Thoracic aorta (tissue), 2 donors: ENCODE measurements at regions not wholly inside any gene's neighbourhood (a gene's known extent, or its start where the extent isn't known, plus 50 kb on each side); places are given as distances from the start of the nearest gene placed in this dataset.

ENCODE experiments used
- ATAC-seq: fragments of 150-250 bp; one replicate; pipeline ENCODE4 v1.8.0; 2017; ENCODE audit warnings: low read depth; ENCODE audit not compliant: insufficient number of reproducible peaks, low FRiP score
- DNase-seq: peaks from one replicate; pipeline ENCODE4 v3.0.0-alpha.2; 2020; ENCODE audit warnings: low spot score
- H3K27ac ChIP-seq, 2 donors: fragments of 200-600 bp; sonication (generic); 1 replicate in 1 of 2; 2 replicates in 1 of 2; pipeline ENCODE4 v1.5.1; 2016; ENCODE audit warnings: mild to moderate bottlenecking in 2 of 2, moderate library complexity in 2 of 2
- H3K27me3 ChIP-seq: fragments of 200-600 bp; sonication (generic); replicated peaks from 2 replicates; pipeline ENCODE4 v1.6.0; 2016; ENCODE audit warnings: mild to moderate bottlenecking; ENCODE audit not compliant: insufficient read depth
- H3K36me3 ChIP-seq: fragments of 200-600 bp; sonication (generic); one replicate; pipeline ENCODE4 v1.5.1; 2016
- H3K4me1 ChIP-seq, 2 donors: fragments of 200-600 bp; sonication (generic); 1 replicate in 1 of 2; 2 replicates in 1 of 2; pipeline versions ENCODE4 v1.5.1 to v1.6.0; 2016; ENCODE audit warnings: low read depth in 2 of 2, mild to moderate bottlenecking in 1 of 2; ENCODE audit not compliant: control insufficient read depth in 1 of 2
- H3K4me3 ChIP-seq: fragments of 200-600 bp; sonication (generic); 2 replicates; pipeline ENCODE4 v1.5.1; 2016; ENCODE audit warnings: mild to moderate bottlenecking
- H3K9me3 ChIP-seq: fragments of 200-600 bp; sonication (generic); 2 replicates; pipeline ENCODE4 v1.5.1; 2016
- TF ChIP-seq, protein P1 (sequence below): fragments of 200-600 bp; sonication (generic); IDR thresholded peaks from one replicate; pipeline ENCODE4 v1.5.1; 2019; ENCODE audit warnings: antibody characterized with exemption

DNA sequence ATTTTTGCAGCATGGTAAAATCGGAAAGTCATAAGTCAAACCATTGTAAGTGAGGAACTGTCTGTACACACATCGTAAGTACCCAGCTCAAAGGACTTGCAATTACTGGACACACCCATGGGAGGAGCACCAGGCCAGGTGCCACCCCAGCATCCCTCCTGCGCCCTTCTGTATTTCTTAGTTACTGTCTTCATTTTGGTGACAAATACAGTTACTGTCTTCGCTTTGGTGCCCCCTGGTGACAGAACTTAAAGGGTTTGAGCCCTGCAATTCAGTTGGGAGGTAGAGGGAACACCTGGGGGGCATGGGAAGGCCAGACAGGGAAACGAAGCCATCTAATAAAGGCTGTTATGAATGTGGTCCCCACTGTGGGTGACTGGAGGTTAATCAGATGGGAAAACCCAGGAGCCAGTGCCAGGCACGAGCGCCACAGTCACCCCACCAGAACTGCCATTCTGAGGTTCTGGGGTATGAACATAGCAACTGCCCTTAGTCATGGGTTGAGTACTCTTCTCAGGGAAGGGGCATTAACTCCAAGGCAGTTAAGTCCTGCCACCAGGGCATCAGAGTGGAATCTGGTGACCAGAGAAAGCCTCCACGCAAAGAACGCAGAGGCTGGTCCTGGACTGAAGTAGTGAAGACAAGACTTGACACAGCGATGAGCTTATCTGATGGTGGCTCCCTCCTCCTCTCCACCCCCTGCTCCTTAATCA, 612.9 kb downstream of the PTPRU start:
- TF ChIP-seq, protein P1, sequence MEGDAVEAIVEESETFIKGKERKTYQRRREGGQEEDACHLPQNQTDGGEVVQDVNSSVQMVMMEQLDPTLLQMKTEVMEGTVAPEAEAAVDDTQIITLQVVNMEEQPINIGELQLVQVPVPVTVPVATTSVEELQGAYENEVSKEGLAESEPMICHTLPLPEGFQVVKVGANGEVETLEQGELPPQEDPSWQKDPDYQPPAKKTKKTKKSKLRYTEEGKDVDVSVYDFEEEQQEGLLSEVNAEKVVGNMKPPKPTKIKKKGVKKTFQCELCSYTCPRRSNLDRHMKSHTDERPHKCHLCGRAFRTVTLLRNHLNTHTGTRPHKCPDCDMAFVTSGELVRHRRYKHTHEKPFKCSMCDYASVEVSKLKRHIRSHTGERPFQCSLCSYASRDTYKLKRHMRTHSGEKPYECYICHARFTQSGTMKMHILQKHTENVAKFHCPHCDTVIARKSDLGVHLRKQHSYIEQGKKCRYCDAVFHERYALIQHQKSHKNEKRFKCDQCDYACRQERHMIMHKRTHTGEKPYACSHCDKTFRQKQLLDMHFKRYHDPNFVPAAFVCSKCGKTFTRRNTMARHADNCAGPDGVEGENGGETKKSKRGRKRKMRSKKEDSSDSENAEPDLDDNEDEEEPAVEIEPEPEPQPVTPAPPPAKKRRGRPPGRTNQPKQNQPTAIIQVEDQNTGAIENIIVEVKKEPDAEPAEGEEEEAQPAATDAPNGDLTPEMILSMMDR: no peak
- H3K4me1 ChIP-seq: no peaks in the 10 kb centered on the region
- ATAC-seq (no peak), DNase-seq (no peak)
- H3K4me3 ChIP-seq: no peak overlapping the region
- H3K27me3 ChIP-seq: no peaks in the 10 kb centered on the region
- no peaks in the 10 kb centered on the region for H3K9me3 ChIP-seq
- no peak overlapping the region for H3K27ac ChIP-seq
- no peaks in the 10 kb centered on the region for H3K36me3 ChIP-seq

DNA sequence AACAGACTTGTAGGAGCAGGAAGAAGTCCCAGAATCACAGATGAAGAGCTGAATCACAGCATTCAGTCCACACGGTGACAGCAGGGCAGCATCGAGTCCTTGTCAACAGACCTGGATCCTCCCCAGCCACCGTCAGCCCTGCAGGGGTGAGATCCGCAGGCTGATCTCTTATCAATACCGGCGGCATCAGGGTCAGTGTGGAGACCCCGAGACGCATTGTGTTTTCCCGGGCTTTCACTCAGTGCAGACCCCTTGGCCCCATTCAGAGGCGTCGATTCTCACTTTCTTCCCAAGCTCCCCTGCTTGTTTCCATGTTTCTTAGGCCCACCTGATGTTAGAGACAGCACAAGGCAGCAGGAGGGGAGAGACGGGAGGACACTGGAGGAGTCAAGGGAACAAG, 609.6 kb downstream of the PTPRU start:
- Histone ChIP-seq H3K27ac (no peak overlapping the region), H3K4me3 (no peak overlapping the region), H3K27me3 (no peaks in the 10 kb centered on the region), H3K9me3 (peaks cover 7% of the 10 kb centered on the region), H3K36me3 (no peaks in the 10 kb centered on the region), H3K4me1 (no peaks in the 10 kb centered on the region)
- TF ChIP-seq, protein P1: no peak
- ATAC-seq: no peak
- no peak for DNase-seq

DNA sequence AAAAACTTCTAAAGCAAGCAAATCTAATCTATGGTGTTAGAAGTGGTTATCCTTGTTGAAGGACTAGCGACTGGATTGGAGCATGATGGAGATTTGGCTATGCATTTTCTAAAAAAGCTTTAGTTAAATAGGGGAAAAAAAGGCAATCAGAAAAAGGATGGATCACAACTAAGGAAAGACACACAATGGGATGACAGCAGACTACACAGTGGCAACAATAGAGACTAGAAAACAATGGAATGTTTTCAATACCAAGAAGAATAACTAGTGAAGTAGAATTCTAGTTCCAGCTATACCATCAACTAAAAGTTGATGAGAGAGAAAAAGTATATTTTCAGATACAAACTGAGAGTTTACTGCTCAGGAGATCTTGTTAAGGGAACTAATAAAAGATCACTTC, 605.8 kb downstream of the PTPRU start:
- ATAC-seq (no peak), DNase-seq (no peak)
- Histone ChIP-seq H3K9me3 (peaks cover 7% of the 10 kb centered on the region), H3K36me3 (no peaks in the 10 kb centered on the region), H3K27me3 (no peaks in the 10 kb centered on the region), H3K27ac (no peak overlapping the region), H3K4me1 (no peaks in the 10 kb centered on the region), H3K4me3 (no peak overlapping the region)
- TF ChIP-seq, protein P1: no peak

DNA sequence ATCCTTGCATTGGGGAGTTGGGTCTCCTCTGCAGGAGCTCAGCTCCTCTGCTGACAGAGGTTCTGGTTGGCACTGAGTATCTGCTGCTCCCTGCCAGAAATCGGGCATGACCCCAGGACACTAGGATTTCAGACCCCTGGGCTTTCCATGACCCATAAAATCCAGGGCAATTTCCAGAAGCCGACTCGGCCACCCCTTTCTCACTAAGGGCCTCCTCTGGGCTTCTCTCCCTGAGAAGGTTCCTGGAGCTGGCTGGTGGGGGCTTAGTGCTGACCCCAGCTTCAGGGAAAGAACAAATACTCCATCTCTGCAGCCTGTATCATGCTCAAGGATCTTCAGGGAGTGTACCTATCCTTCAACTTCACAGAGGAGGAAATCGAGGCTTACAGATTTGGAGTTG, 603.4 kb downstream of the PTPRU start:
- ATAC-seq (no peak), DNase-seq (no peak)
- Histone ChIP-seq H3K9me3 (peaks cover 7% of the 10 kb centered on the region), H3K27ac (no peak overlapping the region), H3K4me3 (no peak overlapping the region), H3K27me3 (no peaks in the 10 kb centered on the region), H3K4me1 (no peaks in the 10 kb centered on the region), H3K36me3 (no peaks in the 10 kb centered on the region)
- TF ChIP-seq, protein P1: no peak

DNA sequence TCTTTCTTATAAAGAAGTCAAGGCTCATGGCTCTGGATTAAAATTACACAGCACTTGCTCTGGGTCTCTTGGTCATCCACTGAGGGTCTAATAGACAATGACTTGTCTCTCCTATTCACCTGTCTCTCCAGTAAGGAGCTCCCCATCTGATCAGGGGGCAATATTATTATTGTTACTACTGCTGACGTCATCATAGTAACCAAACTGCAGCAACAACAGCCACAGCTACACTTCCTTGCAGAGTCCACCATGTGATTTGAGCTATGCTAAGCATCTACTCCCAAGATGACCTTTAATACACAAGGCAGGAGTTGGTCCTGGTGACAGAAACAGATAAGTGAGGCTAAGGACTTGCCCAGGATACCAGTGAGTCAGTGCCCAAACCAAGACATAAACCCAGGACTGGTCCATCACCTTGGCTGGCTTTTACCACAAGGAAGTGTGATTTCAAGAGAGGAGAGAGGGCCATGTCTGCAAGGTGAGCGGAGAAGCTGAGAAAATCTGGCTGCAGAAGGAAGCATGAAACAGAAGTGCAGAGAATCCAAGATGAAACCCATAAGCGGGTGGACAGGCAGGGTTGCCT, 602.5 kb downstream of the PTPRU start:
- Histone ChIP-seq H3K4me3 (no peak overlapping the region), H3K27ac (no peak overlapping the region), H3K36me3 (no peaks in the 10 kb centered on the region), H3K4me1 (no peaks in the 10 kb centered on the region), H3K9me3 (peaks cover 7% of the 10 kb centered on the region), H3K27me3 (no peaks in the 10 kb centered on the region)
- DNase-seq: no peak
- ATAC-seq: no peak
- TF ChIP-seq, protein P1: no peak
